ENCODE measurements at regions not wholly inside any gene's neighbourhood (a gene's known extent, or its start where the extent isn't known, plus 50 kb on each side); places are given as distances from the start of the nearest gene placed in this dataset.

GRCh38 chr10:124229989-124230634 is 136.7 kb upstream of the CHST15 start:
- TF ChIP-seq CREB1 (CRISPR knock-in tag; IDR thresholded peaks at IDR 0.05; ENCODE audit: low read depth) (no peak), CTCF (conservative IDR thresholded peaks at IDR 0.05; ENCODE audit: low read depth in 2 of 2) (no peak), EZH2 (IDR thresholded peaks at IDR 0.05; ENCODE audit: low read depth, unreplicated experiment) (no peak), POLR2AphosphoS5 (IDR thresholded peaks at IDR 0.05; ENCODE audit: low read depth) (no peak), JUNB (IDR thresholded peaks at IDR 0.05; ENCODE audit: unreplicated experiment) (no peak), EZH2phosphoT487 (IDR thresholded peaks at IDR 0.05; ENCODE audit: unreplicated experiment) (no peak)
